ENCODE measurements at regions not wholly inside any gene's neighbourhood (a gene's known extent, or its start where the extent isn't known, plus 50 kb on each side); places are given as distances from the start of the nearest gene placed in this dataset.

GRCh38 chr2:57899898-57900297, 146.7 kb upstream of the VRK2 start:
- no peak for TF ChIP-seq CTCF (IDR thresholded peaks at IDR 0.05)
- no peak for TF ChIP-seq POLR2A (IDR thresholded peaks at IDR 0.05)
